ENCODE measurements at regions not wholly inside any gene's neighbourhood (a gene's known extent, or its start where the extent isn't known, plus 50 kb on each side); places are given as distances from the start of the nearest gene placed in this dataset.

DNA sequence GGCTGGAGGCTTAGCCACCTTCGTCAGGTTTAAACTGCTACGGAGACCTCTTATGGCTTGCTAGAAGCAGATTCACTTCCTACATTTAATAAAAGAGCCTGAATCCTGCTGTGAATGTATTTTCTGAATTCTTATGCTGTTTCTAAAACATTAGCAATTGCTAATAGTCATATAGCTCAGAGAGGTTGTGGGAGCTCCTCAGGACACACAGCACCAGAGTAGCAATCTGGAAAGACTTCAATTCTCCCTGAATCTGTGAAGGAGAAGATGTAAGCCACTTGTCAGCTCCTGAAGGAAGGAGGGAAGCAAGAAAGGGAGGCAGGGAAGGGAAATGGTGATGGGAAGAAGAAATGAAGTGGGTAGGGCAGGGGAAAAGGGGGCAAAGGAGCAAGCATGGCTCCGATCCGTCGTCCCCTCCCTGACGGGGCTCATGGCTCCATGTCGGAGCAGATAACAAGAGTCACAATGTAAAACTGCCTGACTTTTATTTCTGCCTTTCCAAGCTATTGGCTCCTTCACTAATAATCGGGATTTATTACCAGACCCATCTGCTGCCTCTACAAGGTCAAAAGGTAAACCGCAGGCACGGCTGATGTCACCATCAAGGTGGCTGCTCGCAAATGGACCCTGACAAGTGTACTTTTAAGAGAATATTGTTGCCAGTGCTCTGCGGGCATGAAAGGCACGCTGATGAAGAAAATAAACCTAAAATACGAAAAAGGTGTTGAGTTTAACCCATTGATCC, 656.0 kb upstream of the SALL3 start:
- TF ChIP-seq POLR2A (IDR thresholded peaks at IDR 0.05; ENCODE audit: low read depth, low read length) (no peak), POLR2AphosphoS5 (IDR thresholded peaks at IDR 0.05; ENCODE audit: low read depth, low read length) (no peak)

All from GM12892 (cell line).